Activated CD8-positive, alpha-beta memory T cell treated with anti-CD3 and anti-CD28 coated beads, Interleukin-2, amount 10 ng/mL, durations not matched to agents 7 days and 5 days (primary cell): ENCODE measurements at regions not wholly inside any gene's neighbourhood (a gene's known extent, or its start where the extent isn't known, plus 50 kb on each side); places are given as distances from the start of the nearest gene placed in this dataset.

Experiments
- ATAC-seq: fragments of 150-1000 bp; cut with Tn5 transposase; one replicate; pipeline ENCODE4 v1.10.0; 2021; ENCODE audit warnings: moderate library complexity
- CTCF ChIA-PET: fragments of 350-600 bp; sonication (Branson Sonifier 250); formaldehyde crosslinking; loops from one replicate; lab custom pipeline; 2021; ENCODE audit warnings: antibody characterized with exemption; lab: Charles Lee
- DNase-seq: peaks from one replicate; pipeline ENCODE4 v3.0.0-alpha.2; 2020
- H3K27ac Mint-ChIP-seq: one replicate; pipeline ENCODE4 v1.8.0; 2021; ENCODE audit warnings: mild to moderate bottlenecking, mixed read lengths
- H3K27me3 Mint-ChIP-seq: one replicate; pipeline ENCODE4 v1.8.0; 2021; ENCODE audit warnings: mixed read lengths
- H3K36me3 Mint-ChIP-seq: one replicate; pipeline ENCODE4 v1.8.0; 2021; ENCODE audit warnings: mild to moderate bottlenecking, mixed read lengths
- H3K4me1 Mint-ChIP-seq: one replicate; pipeline ENCODE4 v1.8.0; 2021; ENCODE audit warnings: mixed read lengths
- H3K4me3 Mint-ChIP-seq: one replicate; pipeline ENCODE4 v1.8.0; 2021; ENCODE audit warnings: mild to moderate bottlenecking, moderate library complexity, mixed read lengths
- H3K9me3 Mint-ChIP-seq: one replicate; pipeline ENCODE4 v1.8.0; 2022; ENCODE audit warnings: low read depth, mixed read lengths

- no peak overlapping the region for H3K4me3 Mint-ChIP-seq
- no peaks in the 10 kb centered on the region for H3K9me3 Mint-ChIP-seq
- no peak for ATAC-seq
- H3K27ac Mint-ChIP-seq, result no peak overlapping the region
- H3K4me1 Mint-ChIP-seq, result no peaks in the 10 kb centered on the region
- H3K27me3 Mint-ChIP-seq, result peaks cover 21% of the 10 kb centered on the region
- H3K36me3 Mint-ChIP-seq, result no peaks in the 10 kb centered on the region
- CTCF ChIA-PET, result no interaction called here
- DNase-seq, result no peak
Observed at GRCh38 chr10:49243610-49244283, 55.2 kb upstream of the C10orf71 start.

- no peak overlapping the region for H3K27ac Mint-ChIP-seq
- ATAC-seq, result no peak
- CTCF ChIA-PET, result no interaction called here
Observed at GRCh38 chr10:49243139-49243538, 54.9 kb upstream of the TMEM273 start.

GRCh38 chr10:49242604-49243003, 54.4 kb upstream of the TMEM273 start:
- peaks cover 14% of the 10 kb centered on the region for H3K27me3 Mint-ChIP-seq
- no peaks in the 10 kb centered on the region for H3K9me3 Mint-ChIP-seq
- ATAC-seq (no peak), DNase-seq (no peak)
- H3K36me3 Mint-ChIP-seq, result no peaks in the 10 kb centered on the region
- CTCF ChIA-PET, result no interaction called here
- H3K4me1 Mint-ChIP-seq, result no peaks in the 10 kb centered on the region
- H3K27ac Mint-ChIP-seq, result no peak overlapping the region
- no peak overlapping the region for H3K4me3 Mint-ChIP-seq

More at GRCh38 chr10:49243139-49243538, 54.9 kb upstream of the TMEM273 start:
- peaks cover 17% of the 10 kb centered on the region for H3K27me3 Mint-ChIP-seq
- no peak for DNase-seq
- H3K4me1 Mint-ChIP-seq, result no peaks in the 10 kb centered on the region
- H3K9me3 Mint-ChIP-seq, result no peaks in the 10 kb centered on the region
- no peaks in the 10 kb centered on the region for H3K36me3 Mint-ChIP-seq
- H3K4me3 Mint-ChIP-seq, result no peak overlapping the region

GRCh38 chr10:49241385-49241784, 53.2 kb upstream of the TMEM273 start:
- H3K36me3 Mint-ChIP-seq, result no peaks in the 10 kb centered on the region
- no peak overlapping the region for H3K4me3 Mint-ChIP-seq
- no peak for DNase-seq
- CTCF ChIA-PET, result no interaction called here
- H3K9me3 Mint-ChIP-seq, result no peaks in the 10 kb centered on the region
- H3K4me1 Mint-ChIP-seq, result no peaks in the 10 kb centered on the region
- H3K27ac Mint-ChIP-seq, result no peak overlapping the region
- peaks cover 17% of the 10 kb centered on the region for H3K27me3 Mint-ChIP-seq
- no peak for ATAC-seq

- Mint-ChIP-seq H3K27me3 (peaks cover 19% of the 10 kb centered on the region), H3K4me1 (no peaks in the 10 kb centered on the region), H3K9me3 (no peaks in the 10 kb centered on the region), H3K4me3 (no peak overlapping the region), H3K36me3 (no peaks in the 10 kb centered on the region), H3K27ac (no peak overlapping the region)
- ATAC-seq (no peak), DNase-seq (no peak)
- CTCF ChIA-PET, result interaction anchor here (1.1 kb wide), 1 partner anchor 18 kb away, joined by 3 read pairs; no protein-coding TSS in a partner anchor
Observed at GRCh38 chr10:49240946-49241345, 52.8 kb upstream of the TMEM273 start.
